Stimulated activated CD4-positive, alpha-beta T cell treated with anti-CD3 and anti-CD28 coated beads, TNF-alpha, amount 100 ng/mL, for 24 hours (primary cell): ENCODE measurements at regions not wholly inside any gene's neighbourhood (a gene's known extent, or its start where the extent isn't known, plus 50 kb on each side); places are given as distances from the start of the nearest gene placed in this dataset.

Source experiments
- DNase-seq, 3 experiments: peaks; one replicate each; pipeline ENCODE4 v3.0.0-alpha.2; 2020; ENCODE audit warnings: low read depth in 3 of 3

DNA sequence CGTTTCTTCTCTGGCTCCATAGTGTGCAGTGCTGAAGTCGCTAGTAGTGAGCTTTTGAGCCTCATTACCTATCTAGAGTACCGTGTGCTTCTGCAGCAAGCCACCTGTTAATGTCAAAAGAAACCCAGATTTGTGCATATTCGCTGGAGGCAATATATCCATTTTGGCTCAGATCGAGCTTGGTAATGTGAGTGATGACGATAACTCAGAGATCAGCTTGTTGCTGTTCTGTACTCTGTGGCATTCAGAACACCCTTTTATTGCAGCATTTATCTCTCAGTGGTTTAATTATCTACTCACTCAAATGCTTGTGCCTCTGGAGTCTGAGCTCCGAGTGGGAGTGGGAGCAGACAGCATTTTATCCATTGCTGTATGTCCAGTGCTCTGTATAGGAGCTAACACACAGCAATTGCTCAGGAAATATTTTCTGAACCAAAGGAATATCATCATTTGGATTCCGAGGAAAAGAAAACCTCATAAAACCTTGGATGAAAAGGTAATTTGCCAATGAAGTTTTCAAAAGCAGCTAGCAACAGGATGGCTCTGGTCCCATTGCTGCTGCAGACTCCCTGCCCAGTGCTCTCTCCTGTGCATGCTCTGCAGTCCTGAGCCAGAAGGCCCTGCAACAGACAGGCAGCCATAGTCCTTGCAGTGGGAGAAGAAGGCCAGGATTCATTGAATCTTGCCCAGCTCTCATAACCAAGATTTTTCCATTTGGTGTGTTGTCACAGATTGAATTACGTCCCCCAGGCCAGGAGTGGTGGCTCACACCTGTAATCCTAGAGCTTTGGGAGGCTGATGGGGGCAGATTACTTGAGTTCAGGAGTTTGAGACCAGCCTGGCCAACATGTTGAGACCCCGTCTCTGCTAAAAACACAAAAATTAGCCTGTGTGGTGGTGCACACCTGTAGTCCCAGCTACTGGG lies 183.8 kb downstream of the MYCN start:
- no peak for DNase-seq

DNA sequence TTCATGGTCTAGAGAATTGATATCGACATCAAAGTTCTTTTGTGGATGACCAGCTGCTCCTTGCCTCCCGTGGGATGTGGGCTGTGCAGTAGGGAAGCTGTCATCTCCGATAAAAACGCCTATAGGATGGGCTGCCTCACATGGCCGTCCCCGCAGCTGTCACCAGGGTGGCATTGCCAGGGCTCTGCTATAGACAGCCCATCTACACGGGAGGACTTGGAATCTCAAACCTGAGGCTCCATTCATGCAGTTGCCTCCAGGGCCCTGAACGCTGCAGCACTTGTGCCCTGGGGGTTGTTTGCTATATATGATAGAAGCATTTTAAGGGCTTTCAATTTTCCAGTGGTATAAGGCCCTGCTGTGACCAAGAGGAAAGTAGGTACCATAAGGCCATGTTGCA lies 183.1 kb downstream of the MYCN start:
- no peak for DNase-seq

DNA sequence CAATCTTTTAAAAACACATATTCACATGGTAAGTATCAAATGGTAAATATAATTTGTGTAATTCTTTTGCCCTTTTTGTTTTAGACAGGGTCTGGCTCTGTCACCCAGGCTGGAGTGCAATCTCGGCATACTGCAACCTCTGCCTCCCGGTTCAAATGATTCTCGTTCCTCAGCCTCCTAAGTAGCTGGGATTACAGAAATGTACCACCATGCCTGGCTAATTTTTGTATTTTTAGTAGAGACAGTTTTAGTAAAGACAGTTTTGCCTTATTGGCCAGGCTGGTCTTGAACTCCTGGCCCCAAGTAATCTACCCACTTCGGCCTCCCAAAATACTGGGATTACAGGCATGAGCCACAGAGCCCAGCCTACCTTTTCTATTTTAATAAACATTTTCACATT lies 182.2 kb downstream of the MYCN start:
- no peak for DNase-seq

DNA sequence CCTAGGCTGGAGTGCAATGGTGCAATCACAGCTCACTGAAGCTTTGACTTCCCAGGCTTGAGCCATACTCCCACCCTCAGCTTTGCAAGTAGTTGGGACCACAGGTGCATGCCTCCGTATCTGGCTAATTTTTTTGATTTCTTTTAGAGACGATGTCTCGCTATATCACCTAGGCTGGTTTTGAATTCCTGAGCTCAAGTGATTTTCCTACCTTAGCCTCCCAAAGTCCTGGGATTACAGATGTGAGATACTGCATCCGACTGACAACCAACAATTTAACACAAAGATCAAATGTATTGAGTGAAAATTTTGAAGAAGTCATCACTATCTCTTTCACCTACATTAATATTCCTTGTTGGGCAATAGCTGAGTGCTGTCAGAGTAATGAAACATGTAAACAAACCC lies 181.6 kb downstream of the MYCN start:
- no peak for DNase-seq

DNA sequence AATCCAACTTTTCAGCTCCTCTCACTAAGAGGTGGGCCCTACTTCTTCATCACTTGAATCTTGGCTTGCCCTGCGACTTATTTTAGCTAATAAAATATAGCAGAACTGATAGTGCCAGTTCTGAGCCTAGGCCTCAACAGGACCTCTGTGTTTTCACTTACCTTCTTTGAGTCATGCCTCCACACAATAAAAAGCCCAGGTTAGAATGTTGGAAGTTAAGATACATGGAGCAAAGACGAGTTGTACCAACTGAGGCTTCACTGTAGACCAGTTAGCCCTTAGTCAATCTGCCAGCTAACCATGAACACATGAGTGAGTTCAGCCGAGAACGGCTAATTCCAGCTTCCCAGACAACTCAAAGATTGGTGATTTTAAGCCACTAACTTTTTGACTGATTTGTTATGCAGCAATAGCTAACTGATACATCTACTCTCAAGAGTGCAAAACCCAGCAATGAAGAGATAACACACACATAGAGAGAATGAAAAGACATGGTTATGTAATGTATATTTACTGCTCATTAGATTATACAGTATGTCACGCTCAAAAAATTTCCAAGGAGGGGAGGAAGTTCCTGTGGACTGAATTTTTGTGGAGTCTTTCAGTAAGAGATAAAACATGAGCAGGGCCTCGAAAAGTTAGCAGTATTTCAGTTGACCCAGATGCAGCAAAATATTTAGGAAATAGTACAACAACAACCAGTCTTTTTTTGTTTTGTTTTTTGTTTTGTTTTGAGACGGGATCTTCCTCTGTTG lies 181.1 kb downstream of the MYCN start:
- DNase-seq = no peak

DNA sequence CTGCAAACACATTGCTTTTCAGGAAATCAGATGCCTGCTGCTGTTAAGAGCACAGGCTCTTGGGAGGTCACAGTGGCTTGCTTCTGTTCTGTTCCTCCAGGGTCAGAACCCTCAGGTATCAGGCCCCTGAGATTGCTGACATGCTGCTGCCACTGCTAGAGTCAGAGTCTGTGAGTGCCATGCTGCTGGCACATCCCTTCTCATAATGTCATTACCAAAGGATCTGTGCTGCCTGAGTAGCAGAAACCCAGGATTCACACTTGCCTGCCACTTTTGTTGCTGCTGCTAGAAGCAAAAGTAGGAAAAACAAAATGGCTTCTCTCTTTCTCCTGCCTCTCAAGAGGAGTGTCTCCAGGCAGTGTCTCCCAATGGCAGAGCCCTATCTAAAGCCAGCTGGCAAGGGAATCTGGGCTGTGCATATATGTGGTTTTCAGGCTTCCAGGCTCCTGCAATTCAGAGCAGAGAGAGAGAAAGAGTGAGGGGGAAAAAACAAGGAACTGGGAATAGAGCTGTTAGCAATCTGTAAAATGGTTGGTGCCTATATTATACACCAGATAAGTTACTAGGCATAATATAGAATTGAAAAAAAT lies 180.3 kb downstream of the MYCN start:
- DNase-seq = no peak

DNA sequence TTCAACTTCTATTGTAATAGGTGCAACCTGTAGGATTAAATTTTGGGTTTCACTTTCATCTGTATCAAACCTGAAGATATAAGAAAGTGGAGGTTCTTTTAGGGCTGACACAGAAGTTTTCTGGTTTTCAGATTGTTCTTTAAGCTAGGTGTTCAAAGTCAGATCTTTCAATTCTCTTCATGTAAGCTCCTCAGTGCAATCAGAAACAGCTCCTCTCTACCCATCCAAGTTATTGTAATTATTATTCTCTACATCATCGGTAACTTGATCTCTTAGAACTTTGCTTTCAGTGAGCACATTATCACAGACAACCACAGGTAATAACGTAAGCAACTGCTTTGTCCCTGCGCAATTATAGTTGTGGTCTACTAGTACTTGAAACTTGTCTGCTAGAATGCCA lies 179.4 kb downstream of the MYCN start:
- no peak for DNase-seq

DNA sequence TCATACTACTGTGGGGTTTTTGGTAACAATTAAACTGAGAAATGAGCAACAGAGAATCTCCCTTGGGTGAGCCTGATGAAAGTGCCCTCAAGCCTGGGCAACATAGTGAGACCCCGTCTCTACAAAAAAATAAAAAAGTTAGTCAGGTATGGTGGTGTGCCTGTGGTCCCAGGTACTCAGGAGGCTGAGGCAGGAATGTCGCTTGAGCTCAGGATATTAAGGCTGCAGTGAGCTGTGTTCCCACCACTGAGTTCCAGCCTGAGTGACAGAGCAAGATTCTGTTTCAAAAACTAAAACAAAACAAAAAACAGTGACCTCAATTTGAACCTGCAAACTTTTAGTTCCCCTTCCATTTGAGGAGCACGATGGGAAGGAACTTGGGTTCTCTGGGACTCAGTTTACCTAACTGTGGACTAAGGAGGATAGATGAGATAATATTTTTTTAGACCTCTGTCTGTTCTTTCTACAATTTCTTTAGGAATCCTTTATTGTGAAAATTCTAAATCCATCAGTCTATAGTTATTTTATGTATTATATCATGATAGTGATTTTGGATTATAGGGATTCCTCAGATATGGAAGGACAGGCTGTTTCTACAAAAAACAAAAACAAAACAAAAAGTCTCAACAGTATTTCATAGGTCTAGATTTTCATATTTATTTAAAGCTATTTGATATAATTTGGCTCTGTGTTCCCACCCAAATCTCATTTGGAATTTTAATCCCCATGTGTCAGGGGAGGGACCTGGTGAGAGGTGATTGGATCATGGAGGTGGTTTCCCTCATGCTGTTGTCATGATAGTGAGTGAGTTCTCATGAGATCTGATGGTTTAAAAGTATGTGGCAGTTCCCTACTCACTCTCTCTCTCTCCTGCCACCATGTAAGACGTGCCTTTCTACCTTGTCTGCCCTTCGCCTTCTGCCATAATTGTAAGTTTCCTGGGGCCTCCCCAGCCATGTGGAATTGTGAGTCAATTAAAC lies 178.6 kb downstream of the MYCN start:
- DNase-seq = no peak

DNA sequence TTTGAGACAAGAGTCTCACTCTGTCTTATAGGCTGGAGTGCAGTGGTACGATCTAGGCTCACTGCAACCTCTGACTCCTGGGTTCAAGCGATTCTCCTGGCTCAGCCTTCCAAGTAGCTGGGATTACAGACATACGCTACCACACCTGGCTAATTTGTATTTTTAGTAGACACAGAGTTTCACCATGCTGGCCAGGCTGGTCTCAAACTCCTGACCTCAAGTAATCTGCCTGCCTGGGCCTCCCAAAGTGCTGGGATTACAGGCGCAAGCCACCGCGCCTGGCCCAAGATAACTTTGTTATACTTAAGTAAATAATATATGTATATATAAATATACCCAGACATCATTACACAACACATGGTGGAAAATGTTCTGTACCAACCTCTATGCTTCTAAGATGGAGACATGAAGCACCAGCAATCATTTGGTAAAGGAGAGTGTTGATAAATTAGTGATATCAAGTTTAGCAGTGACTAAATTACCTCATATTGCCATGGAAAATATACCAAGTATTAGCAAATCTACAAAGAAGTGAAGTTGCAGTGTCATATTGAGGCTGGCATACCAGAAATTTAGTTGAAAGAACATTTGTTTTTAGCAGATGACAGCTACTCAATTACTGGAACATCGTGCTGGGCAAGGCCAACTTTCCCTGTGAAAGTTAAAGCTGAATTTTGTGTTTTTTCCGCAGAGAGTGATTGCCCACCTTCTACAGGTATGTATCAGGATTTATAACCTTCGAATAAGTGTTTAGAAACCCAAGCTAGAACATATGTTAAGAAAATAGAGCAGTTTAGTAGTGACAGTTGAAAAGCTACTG lies 177.7 kb downstream of the MYCN start:
- DNase-seq = no peak

DNA sequence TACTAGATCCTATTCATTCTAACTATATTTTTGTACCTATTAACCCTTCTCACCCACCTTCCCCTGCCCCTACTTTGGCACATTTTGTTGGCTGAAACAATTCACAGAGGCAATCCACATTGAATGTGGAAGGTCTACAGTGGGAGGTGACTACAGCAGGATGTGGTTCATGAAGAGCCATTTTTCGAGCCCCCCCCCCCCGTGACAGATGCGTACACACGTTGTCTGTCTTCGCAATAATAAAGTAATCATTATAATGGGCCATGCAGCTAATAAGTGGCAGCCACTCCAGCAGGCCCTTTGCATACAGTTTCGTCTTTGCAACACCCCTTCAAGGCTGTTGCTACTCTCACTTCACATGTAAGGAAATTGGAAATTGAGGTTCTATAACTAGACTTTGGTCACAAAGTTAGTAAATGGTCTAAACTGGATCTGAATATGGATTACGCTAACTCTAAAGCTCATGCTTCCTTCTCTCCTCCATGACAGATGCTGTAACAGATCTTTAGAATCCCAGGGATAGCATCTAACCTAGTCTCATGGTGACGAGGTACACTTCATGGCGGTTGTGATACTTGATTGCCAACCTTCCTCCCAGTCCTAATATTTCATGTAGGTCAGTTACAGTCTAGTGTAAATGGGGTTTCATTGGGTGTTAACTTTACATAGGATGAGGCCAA lies 176.8 kb downstream of the MYCN start:
- no peak for DNase-seq

DNA sequence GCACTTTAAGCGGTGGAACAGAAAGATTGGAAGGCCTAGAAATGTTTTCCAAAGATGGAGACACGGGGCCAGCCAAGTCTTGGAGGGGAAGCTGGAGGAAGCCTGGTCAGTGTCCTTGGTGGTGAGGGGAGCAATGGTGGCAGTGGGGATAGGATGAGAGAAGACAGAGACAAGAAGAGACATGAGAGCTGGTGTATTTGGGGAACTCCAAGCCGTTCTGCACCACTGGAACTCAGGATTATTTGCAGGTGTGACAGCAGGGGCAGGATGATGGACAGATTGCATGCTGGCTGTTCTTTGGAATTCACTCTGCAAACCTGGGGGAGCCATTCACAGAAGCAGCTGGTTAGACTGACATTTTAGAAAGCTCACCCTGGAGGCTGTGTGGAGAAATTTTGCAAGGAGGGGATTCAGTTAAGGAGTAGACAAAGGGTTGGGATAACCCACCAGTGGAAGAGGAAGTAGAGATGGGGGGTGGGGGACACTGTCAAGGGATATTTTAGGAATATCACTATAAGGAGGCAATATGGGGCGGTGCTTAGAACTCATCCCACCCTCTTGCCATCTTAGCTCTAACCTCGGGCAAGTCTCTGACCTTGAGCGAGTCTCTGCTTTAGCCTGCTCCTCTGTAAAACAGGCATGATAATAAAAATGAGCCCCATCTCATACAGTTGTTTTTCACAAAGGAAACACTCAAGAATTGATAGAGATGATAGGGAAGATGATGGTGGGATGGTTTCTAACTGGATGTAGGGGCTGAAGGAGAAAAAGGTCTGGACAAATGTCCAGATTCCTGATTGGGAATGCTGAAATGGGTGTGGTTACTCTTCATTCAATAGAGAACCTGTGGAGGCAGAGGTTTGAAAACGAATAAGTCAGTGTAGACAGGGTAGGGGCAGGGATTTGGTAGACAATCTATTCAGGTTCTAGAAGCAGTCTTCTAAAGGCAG lies 175.8 kb downstream of the MYCN start:
- no peak for DNase-seq

DNA sequence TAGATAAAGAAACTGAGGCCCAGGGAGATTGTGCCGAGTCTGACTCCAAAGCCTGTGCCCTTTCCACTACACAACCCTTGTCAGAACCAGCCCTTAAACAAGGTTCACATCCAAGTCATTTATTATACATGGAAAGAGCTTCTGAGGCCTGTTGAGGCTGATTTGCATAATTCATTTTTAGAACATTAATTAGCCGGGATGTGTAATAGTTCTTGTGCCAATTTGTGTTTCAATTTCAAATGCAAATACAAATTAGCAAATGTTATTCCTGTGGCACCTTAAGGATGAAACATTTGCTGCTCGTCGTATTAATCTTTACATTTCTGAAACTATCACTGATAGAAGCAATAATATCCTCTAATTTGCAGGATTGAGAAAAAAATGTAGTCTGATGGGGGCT lies 174.9 kb downstream of the MYCN start:
- DNase-seq = no peak

DNA sequence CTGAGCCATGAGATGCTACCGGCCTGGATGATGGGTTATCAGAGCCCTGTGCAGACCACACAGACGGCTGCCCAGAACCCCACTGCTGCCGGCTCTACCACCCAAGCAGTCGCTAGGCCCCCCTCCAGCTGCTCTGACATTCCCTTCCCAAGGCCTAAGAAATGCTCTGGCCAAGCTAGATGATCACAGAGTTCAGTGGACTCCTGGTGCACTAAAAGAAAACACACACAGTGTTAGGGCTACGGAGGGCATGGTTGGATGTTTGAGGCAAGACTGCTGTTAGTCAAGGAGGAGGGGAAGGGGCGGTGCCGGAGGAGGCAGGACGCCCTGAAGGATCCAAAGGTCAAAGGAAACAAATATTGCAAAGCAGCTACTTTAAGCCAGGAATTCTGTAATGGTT lies 174.5 kb downstream of the MYCN start:
- no peak for DNase-seq

DNA sequence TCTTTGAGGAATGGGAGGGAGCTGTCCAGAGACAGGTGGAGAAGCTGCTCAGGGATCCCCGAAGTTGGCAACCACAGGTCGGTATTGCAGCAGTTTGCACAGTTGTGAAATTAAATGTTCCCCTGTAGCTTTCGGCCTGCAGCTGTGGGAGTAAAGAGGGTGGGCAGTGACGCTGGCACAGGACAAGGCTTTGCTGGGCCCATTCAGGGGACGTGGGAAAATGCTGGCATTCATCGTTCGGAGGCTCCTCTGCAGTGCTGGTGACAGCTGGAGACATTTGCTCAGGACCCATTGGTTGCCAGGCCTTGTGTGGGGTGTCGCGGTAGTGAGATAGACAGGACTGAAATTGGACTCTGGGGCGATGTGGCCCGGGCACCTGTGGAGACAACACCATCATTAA lies 173.7 kb downstream of the MYCN start:
- no peak for DNase-seq

DNA sequence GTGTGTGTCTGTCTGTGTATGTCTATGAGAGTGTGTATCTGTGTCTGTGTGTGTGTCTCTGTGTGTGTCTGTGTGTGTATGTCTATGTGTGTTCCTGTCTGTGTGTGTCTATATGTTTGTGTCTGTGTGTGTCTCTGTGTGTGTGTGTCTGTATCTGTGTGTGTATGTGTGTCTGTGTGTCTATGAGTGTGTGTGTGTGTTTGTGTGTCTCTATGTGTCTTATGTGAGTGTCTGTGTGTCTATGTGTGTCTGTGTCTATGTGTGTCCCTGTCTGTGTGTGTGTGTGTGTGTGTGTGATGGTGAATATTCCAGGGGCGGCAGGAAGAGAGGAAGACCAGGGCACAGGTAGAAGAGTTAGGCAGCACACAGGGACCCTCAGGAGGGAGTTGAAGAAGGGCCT lies 173.2 kb downstream of the MYCN start:
- DNase-seq = no peak

DNA sequence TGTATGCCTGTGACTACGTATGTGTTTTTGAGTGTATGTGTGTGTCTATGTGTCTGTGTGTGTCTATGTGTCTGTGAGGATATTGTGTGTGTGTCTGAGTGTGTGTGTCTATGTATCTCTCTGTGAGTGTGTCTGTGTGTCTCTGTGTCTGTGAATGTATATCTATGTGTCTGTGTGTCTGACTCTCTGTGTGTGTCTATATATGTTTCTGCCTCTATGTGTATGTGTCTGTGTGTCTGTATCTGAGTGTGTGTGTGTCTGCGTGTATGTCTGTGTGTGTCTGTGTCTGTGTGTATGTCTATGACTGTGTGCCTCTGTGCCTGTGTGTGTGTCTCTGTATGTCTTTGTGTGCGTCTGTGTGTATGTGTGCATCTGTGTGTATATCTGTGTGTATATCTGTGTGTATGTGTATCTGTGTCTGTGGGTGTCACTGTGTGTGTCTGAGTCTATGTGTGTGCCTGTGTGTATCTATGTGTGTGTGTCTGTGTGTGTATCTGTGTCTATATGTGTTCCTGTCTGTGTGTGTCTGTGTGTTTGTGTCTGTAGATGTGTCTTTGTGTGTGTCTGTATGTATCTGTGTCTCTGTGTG lies 172.7 kb downstream of the MYCN start:
- DNase-seq = no peak

DNA sequence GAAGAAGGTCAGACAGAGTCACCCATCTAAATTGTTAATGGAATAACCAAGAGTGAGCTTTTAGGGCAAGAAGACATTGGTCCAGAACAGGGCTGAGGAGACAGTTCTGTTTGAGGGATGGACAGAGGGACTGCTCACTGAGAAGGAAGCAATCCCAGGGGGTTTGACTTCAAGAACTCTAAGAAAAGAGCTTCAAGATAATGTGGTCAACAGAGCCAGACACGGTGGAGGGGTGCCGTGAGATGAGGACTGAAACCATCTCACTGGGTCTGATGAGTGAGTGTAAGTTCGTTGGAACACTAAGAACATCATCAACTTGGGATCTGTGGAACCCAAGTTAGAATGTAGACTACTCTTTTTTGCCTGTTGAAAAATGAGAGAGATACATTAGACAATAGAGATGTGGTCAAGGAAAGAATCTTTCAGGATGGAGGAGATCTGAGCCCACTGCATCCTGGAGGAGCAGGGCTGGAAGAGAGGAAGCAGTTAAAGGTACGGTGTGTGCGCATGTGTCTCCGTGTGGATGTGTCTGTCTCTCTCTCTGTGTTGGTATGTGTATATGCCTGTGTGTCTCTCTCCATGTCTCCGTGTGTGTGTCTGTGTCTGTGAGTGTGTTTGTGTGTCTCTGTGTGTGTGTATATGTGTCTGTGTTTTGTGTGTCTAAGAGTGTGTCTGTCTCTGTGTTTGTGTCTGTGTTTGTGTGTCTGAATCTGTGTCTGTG lies 172.1 kb downstream of the MYCN start:
- no peak for DNase-seq

DNA sequence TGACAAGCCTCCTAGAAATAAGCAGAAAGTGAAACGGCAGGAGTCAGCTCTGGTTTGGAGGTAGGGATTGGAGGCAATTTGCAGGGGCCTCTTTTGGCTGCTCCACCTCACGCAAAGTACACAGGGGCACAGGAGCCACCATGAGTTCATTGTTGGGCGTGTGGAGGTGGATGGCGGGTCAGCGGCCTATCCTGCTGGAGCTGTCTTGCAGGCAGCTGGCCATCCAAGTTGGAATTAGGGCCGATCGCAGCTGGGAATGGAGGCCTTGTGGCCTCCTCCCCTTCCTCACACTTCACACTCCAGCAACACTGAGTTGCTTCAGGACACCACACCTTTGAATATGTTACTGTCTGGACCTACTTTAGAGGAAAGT lies 171.5 kb downstream of the MYCN start:
- DNase-seq = no peak
